CD1c-positive myeloid dendritic cell (primary cell): ENCODE measurements at regions not wholly inside any gene's neighbourhood (a gene's known extent, or its start where the extent isn't known, plus 50 kb on each side); places are given as distances from the start of the nearest gene placed in this dataset.
A peak's percentile ranks its signal among the peaks of the same experiment; 100 is the strongest.

ENCODE experiments used
- DNase-seq: peaks from one replicate; pipeline ENCODE4 v3.0.0-alpha.2; 2016; ENCODE audit errors: extremely low spot score

- no peak for DNase-seq
These were observed 77.7 kb upstream of the PELI1 start for GRCh38 chr2:64221935-64222334.

GRCh38 chr2:64222351-64222750, 78.1 kb upstream of the PELI1 start:
- DNase-seq: no peak

GRCh38 chr2:64223055-64223454, 78.8 kb upstream of the PELI1 start:
- no peak for DNase-seq

- no peak for DNase-seq
These were observed 81.3 kb upstream of the PELI1 start for GRCh38 chr2:64225491-64225890.

- DNase-seq: no peak
These were observed 82.4 kb upstream of the PELI1 start for GRCh38 chr2:64226611-64227010.

- DNase-seq: no peak
These were observed 83.4 kb upstream of the PELI1 start for GRCh38 chr2:64227603-64228125.

- DNase-seq: peak; percentile 82
These were observed 84.0 kb upstream of the PELI1 start for GRCh38 chr2:64228126-64228678.

GRCh38 chr2:64228918-64229317, 84.7 kb upstream of the PELI1 start:
- no peak for DNase-seq

- DNase-seq: no peak
These were observed 86.3 kb upstream of the PELI1 start for GRCh38 chr2:64230540-64230939.

- DNase-seq: no peak
These were observed 88.0 kb upstream of the PELI1 start for GRCh38 chr2:64232266-64232665.

GRCh38 chr2:64233376-64233922, 89.2 kb upstream of the PELI1 start:
- DNase-seq: no peak

GRCh38 chr2:64234150-64234549, 89.9 kb upstream of the PELI1 start:
- DNase-seq: no peak

GRCh38 chr2:64234785-64235184, 90.6 kb upstream of the PELI1 start:
- no peak for DNase-seq

- DNase-seq: no peak
These were observed 93.0 kb upstream of the PELI1 start for GRCh38 chr2:64237266-64237665.

GRCh38 chr2:64238799-64239198, 94.6 kb upstream of the PELI1 start:
- no peak for DNase-seq

GRCh38 chr2:64243081-64244036, 99.1 kb upstream of the PELI1 start:
- no peak for DNase-seq

GRCh38 chr2:64244037-64244416, 99.8 kb upstream of the PELI1 start:
- DNase-seq: no peak

GRCh38 chr2:64245631-64246030, 101.4 kb upstream of the PELI1 start:
- DNase-seq: no peak

- DNase-seq: no peak
These were observed 102.7 kb upstream of the PELI1 start for GRCh38 chr2:64246962-64247361.

GRCh38 chr2:64249426-64249825, 105.2 kb upstream of the PELI1 start:
- DNase-seq: no peak

GRCh38 chr2:64250063-64250462, 105.8 kb upstream of the PELI1 start:
- DNase-seq: no peak

GRCh38 chr2:64250751-64251423, 106.7 kb upstream of the PELI1 start:
- DNase-seq: no peak
